Mucosa of descending colon (tissue), 3 donors: ENCODE measurements at regions not wholly inside any gene's neighbourhood (a gene's known extent, or its start where the extent isn't known, plus 50 kb on each side); places are given as distances from the start of the nearest gene placed in this dataset.

ENCODE experiments used
- ATAC-seq: fragments of 200-7000 bp; cut with Tn5 transposase; one replicate; pipeline ENCODE4 v1.9.1; 2020; ENCODE audit warnings: mild to moderate bottlenecking, moderate library complexity
- DNase-seq, 3 donors: peaks; one replicate each; pipeline ENCODE4 v3.0.0-alpha.2; 2020
- H3K36me3 ChIP-seq: fragments of 200-600 bp; one replicate; pipeline ENCODE4 v1.8.0; 2021; ENCODE audit warnings: low read depth, mild to moderate bottlenecking
- H3K4me1 ChIP-seq: fragments of 200-600 bp; one replicate; pipeline ENCODE4 v1.8.0; 2021; ENCODE audit warnings: low read depth, mild to moderate bottlenecking
- H3K4me3 ChIP-seq: fragments of 200-600 bp; one replicate; pipeline ENCODE4 v1.8.0; 2021; ENCODE audit warnings: mild to moderate bottlenecking
- H3K9me3 ChIP-seq: fragments of 200-600 bp; one replicate; pipeline ENCODE4 v1.8.0; 2021; ENCODE audit warnings: mild to moderate bottlenecking
- CTCF ChIP-seq: fragments of 200-600 bp; IDR thresholded peaks from one replicate; pipeline ENCODE4 v1.8.0; 2022; ENCODE audit warnings: antibody characterized with exemption, mild to moderate bottlenecking
- intact Hi-C, 2 donors: fragments of 100-400 bp; cut with DNase I in 1 of 2; cut with micrococcal nuclease in 1 of 2; formaldehyde crosslinking; loops; one replicate each; pipeline versions ENCODE4 v1.11.0 to v1.11.1; 2022; cut with DNase I, micrococcal nuclease
- donor health status: DM: no; HTN: no; CAD: no; lungs with moderate emphysema.
- donor health status: DM: no; HTN: no; CAD: no.
- donor health status: DM: no; HTN: yes; CAD: no.

DNA sequence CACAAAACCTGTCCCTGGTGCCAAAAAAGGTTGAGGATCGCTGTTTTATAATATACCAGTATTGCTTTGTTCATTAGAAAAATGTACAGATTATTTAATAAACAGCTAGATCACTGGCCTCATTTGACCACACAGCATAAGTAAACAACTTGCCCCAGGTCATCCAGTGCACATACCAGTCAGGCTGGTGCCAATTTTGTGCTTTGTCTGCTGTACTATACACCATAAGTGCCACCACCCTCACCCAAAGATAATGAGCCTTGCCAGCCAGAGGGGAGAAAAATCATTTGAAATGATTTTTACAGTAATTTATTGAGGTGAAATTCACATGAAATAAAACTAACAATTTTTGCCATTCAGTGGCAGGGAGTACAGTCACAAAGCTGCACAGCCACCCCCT is 202.2 kb upstream of the TWIST2 start:
- no peak for DNase-seq
- no peak overlapping the region for H3K4me3 ChIP-seq
- no peak for TF ChIP-seq CTCF
- intact Hi-C loops = no loop called here
- ATAC-seq = no peak
- H3K9me3 ChIP-seq = no peaks in the 10 kb centered on the region
- no peaks in the 10 kb centered on the region for H3K36me3 ChIP-seq
- H3K4me1 ChIP-seq = no peaks in the 10 kb centered on the region

DNA sequence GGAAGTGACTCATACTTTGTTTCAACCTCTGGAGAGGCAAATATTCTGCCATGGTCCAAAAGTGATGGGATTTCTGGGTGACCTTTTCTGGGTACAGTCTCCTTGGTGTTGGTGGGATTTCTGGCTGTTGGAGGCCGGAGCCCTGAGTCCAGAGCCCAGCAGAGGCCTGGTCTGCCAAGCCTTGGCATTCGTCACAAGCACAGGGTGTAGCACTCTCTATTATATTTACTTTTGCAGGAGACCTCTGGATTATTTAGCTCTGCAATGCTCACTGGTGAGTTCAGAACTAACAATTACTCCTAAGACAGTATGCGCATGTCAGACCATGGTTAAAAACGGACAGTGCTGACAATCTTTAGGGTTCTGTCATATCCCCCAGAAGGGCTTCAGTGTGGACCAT is 201.6 kb upstream of the TWIST2 start:
- no peaks in the 10 kb centered on the region for H3K36me3 ChIP-seq
- DNase-seq (no peak), ATAC-seq (no peak)
- H3K4me1 ChIP-seq = no peaks in the 10 kb centered on the region
- H3K4me3 ChIP-seq = no peak overlapping the region
- H3K9me3 ChIP-seq = no peaks in the 10 kb centered on the region
- intact Hi-C loops = no loop called here
- TF ChIP-seq CTCF = no peak

- H3K4me3 ChIP-seq = no peak overlapping the region
- ATAC-seq (no peak), DNase-seq (no peak)
- no peaks in the 10 kb centered on the region for H3K4me1 ChIP-seq
- TF ChIP-seq CTCF = no peak
- H3K36me3 ChIP-seq = no peaks in the 10 kb centered on the region
- no peaks in the 10 kb centered on the region for H3K9me3 ChIP-seq
- intact Hi-C loops = no loop called here
These were observed 201.1 kb upstream of the TWIST2 start for GRCh38 chr2:238646803-238647202.

DNA sequence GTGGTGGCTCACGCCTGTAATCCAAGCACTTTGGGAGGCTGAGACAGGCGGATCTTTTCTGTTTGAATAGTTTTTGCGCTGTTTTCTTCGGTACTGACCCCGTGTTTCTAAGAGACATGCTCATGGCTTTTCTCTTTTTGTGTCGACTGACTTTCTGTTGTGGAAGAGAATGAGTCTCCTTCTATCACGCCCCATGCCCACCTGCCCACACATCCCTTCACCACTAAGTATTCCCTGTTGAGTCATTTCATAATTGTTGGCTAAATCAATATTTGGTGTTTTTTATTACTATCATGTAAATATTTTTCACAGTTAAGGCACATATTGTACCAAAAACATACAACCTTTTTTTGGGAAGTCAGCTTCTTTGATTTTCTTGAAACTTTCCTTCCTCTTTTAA is 198.8 kb upstream of the TWIST2 start:
- Histone ChIP-seq H3K4me1 (no peaks in the 10 kb centered on the region), H3K4me3 (no peak overlapping the region), H3K36me3 (no peaks in the 10 kb centered on the region), H3K9me3 (no peaks in the 10 kb centered on the region)
- DNase-seq (no peak), ATAC-seq (no peak)
- no peak for TF ChIP-seq CTCF
- intact Hi-C loops = no loop called here

DNA sequence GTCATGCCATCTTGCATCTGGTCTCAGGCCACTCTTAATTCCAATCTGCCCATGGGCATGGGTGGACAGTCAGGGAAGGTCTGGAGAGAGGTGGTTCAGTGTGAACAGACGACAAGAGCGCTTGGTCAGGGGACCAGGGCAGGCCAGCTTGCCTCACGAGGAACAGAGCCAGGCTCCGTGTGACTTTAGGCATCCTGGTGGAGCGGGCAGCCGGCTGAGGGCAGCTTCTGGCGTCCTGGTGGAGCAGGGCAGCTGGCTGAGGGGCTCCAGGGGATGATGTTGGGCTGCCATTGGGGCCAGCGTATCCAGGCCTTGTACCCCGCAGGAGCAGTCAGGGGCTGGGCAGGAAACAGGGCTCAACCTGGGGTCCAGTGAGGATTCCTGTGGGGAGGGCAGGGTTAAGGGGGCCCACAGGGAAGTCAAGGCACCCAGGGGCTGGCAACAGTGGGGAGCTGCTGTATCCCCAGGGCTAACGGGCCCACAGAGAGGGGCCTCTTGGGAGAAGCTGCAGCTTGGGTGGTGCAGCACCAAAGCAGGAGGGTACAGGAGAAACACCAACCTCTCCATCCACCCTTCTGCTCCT is 197.9 kb upstream of the TWIST2 start:
- H3K4me1 ChIP-seq = no peaks in the 10 kb centered on the region
- DNase-seq = no peak
- no peaks in the 10 kb centered on the region for H3K36me3 ChIP-seq
- H3K9me3 ChIP-seq = no peaks in the 10 kb centered on the region
- no peak for ATAC-seq
- no peak for TF ChIP-seq CTCF
- no peak overlapping the region for H3K4me3 ChIP-seq
- intact Hi-C loops = no loop called here

- DNase-seq (no peak), ATAC-seq (no peak)
- Histone ChIP-seq H3K4me1 (no peaks in the 10 kb centered on the region), H3K9me3 (no peaks in the 10 kb centered on the region), H3K36me3 (no peaks in the 10 kb centered on the region), H3K4me3 (no peak overlapping the region)
- TF ChIP-seq CTCF = no peak
- intact Hi-C loops = no loop called here
These were observed 197.3 kb upstream of the TWIST2 start for GRCh38 chr2:238650536-238650935.
